Spleen (tissue), 11 donors: ENCODE measurements at regions not wholly inside any gene's neighbourhood (a gene's known extent, or its start where the extent isn't known, plus 50 kb on each side); places are given as distances from the start of the nearest gene placed in this dataset.

ENCODE experiments used
- DNase-seq: peaks from one replicate; pipeline ENCODE4 v3.0.0-alpha.2; 2020
- H3K27ac ChIP-seq, 8 donors: fragments of 200-600 bp; sonication (generic) in 7 of 8; 1 replicate in 4 of 8; 2 replicates in 4 of 8; pipeline versions ENCODE4 v1.5.0 to v1.8.0; 2016 to 2021; ENCODE audit warnings: inconsistent platforms in 4 of 8, mild to moderate bottlenecking in 4 of 8, moderate library complexity in 1 of 8
- H3K27me3 ChIP-seq, 7 donors: fragments of 200-600 bp; sonication (generic) in 6 of 7; replicated peaks in 1 of 7; 1 replicate in 4 of 7; 2 replicates in 3 of 7; pipeline versions ENCODE4 v1.5.0 to v1.8.0; 2016 to 2021; ENCODE audit warnings: inconsistent platforms in 3 of 7, mild to moderate bottlenecking in 1 of 7
- H3K36me3 ChIP-seq, 6 donors: fragments of 200-600 bp; sonication (generic) in 5 of 6; 1 replicate in 4 of 6; 2 replicates in 2 of 6; pipeline versions ENCODE4 v1.5.0 to v1.8.0; 2016 to 2021; ENCODE audit warnings: inconsistent platforms in 2 of 6
- H3K4me1 ChIP-seq, 6 donors: fragments of 200-600 bp; sonication (generic) in 5 of 6; 1 replicate in 3 of 6; 2 replicates in 3 of 6; pipeline versions ENCODE4 v1.5.0 to v1.8.0; 2016 to 2021; ENCODE audit warnings: inconsistent platforms in 3 of 6
- H3K4me3 ChIP-seq, 8 donors: fragments of 200-600 bp; sonication (generic) in 7 of 8; 1 replicate in 4 of 8; 2 replicates in 4 of 8; pipeline versions ENCODE4 v1.5.0 to v1.8.0; 2016 to 2021; ENCODE audit warnings: inconsistent platforms in 4 of 8, mild to moderate bottlenecking in 4 of 8, moderate library complexity in 2 of 8
- H3K9me3 ChIP-seq, 8 donors: fragments of 200-600 bp; sonication (generic) in 7 of 8; 1 replicate in 4 of 8; 2 replicates in 4 of 8; pipeline versions ENCODE4 v1.5.0 to v1.8.0; 2016 to 2021; ENCODE audit warnings: inconsistent platforms in 4 of 8
- POLR2A ChIP-seq, 3 donors: fragments of 450-650 bp; IDR thresholded peaks; one replicate each; pipeline ENCODE4 v1.5.1; 2017; ENCODE audit warnings: antibody characterized with exemption in 3 of 3, mild to moderate bottlenecking in 1 of 3
- POLR2AphosphoS5 ChIP-seq, 3 donors: sonication (generic); formaldehyde crosslinking; IDR thresholded peaks; one replicate each; pipeline ENCODE4 v1.5.1; 2017; ENCODE audit warnings: antibody characterized with exemption in 3 of 3
- WGBS, 5 donors: extraction: QIAGEN DNeasy Blood & Tissue Kit in 3 of 5; methylation state at CpG; one replicate each; pipeline versions ENCODE4 v1.1.5 to v1.1.7; 2013 to 2018; 5-methylcytosine and 5-hydroxymethylcytosine counted together
- intact Hi-C: fragments of 100-400 bp; cut with DNase I; formaldehyde crosslinking; loops from one replicate; pipeline ENCODE4 v1.15.0; 2023; ENCODE audit warnings: low total_unique reads
- TF ChIP-seq, protein P1 (sequence below), 11 experiments: fragments of 200-600 bp in 7 of 11; fragments of 450-650 bp in 4 of 11; sonication (generic) in 4 of 11; IDR thresholded peaks in 8 of 11; conservative IDR thresholded peaks in 3 of 11; 1 replicate in 7 of 11; 2 replicates in 4 of 11; pipeline versions ENCODE4 v1.4.0 to v1.8.0; 2016 to 2021; ENCODE audit warnings: antibody characterized with exemption in 11 of 11, inconsistent platforms in 4 of 11, mild to moderate bottlenecking in 1 of 11
- donor health status: healthy with polysubstance abuse.
- donor health status: DM: no; HTN: no; CAD: no; lungs with moderate emphysema.
- donor health status: DM: no; HTN: no; CAD: no.
- donor health status: Bipolar disorder and iron deficiency.
- donor health status: healthy.
- donor health status: DM: no; HTN: no; CAD: no.
- donor health status: DM: yes; HTN: yes; CAD: no.

DNA sequence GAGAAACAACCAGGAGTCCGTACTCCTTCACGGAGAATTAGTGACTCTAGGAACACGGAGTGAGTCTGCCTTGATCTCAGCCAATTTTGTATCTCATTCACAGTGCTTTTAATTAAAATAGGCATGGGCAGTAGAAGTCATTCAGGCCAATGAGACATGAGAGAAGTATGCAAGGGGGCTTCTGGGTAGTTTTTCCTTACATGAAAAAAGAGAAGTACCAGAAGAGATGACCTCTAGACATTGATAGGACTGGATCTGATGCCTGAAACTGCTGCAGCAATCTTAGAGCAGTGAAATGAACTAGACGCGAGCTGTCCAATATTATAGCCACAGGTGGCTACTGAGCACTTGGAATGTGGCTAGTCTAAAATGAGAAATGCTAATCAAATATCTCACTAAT, 187.7 kb upstream of the TLE4 start:
- H3K4me3 ChIP-seq: no peak overlapping the region
- WGBS, 5 donors: 87 to 93% (median 90%) methylated on average over 5 of the region's 5 CpGs
- H3K4me1 ChIP-seq: no peaks in the 10 kb centered on the region
- intact Hi-C loops: no loop called here
- TF ChIP-seq POLR2AphosphoS5 (IDR thresholded peaks at IDR 0.05) (no peak), POLR2A (IDR thresholded peaks at IDR 0.05) (no peak)
- TF ChIP-seq, protein P1, sequence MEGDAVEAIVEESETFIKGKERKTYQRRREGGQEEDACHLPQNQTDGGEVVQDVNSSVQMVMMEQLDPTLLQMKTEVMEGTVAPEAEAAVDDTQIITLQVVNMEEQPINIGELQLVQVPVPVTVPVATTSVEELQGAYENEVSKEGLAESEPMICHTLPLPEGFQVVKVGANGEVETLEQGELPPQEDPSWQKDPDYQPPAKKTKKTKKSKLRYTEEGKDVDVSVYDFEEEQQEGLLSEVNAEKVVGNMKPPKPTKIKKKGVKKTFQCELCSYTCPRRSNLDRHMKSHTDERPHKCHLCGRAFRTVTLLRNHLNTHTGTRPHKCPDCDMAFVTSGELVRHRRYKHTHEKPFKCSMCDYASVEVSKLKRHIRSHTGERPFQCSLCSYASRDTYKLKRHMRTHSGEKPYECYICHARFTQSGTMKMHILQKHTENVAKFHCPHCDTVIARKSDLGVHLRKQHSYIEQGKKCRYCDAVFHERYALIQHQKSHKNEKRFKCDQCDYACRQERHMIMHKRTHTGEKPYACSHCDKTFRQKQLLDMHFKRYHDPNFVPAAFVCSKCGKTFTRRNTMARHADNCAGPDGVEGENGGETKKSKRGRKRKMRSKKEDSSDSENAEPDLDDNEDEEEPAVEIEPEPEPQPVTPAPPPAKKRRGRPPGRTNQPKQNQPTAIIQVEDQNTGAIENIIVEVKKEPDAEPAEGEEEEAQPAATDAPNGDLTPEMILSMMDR (IDR thresholded peaks at IDR 0.05 in 8 of 11, conservative IDR thresholded peaks at IDR 0.05 in 3 of 11): no peak
- DNase-seq: no peak
- no peaks in the 10 kb centered on the region for H3K36me3 ChIP-seq
- H3K9me3 ChIP-seq: peaks cover 0 to 13% (median 4%) of the 10 kb centered on the region in 8 donors
- H3K27me3 ChIP-seq: no peaks in the 10 kb centered on the region
- H3K27ac ChIP-seq: no peak overlapping the region

DNA sequence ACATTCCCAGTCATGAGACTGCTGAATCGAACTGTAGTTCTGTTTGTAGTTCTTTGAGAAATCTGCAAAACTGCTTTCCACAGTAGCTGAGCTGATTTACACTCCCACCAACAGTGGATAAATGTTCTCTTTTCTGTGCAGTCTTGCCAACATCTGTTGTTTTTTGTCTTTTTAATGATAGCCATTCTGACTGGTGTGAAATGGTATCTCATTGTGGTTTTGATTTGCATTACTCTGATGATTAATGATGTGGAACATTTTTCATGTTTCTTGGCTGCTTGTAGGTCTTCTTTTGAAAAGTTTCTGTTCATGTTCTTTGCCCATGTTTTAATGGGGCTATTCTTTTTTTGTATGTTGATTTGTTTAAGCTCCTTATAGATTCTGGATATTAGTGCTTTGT, 187.3 kb upstream of the TLE4 start:
- TF ChIP-seq POLR2A (IDR thresholded peaks at IDR 0.05) (no peak), POLR2AphosphoS5 (IDR thresholded peaks at IDR 0.05) (no peak)
- TF ChIP-seq, protein P1 (IDR thresholded peaks at IDR 0.05 in 8 of 11, conservative IDR thresholded peaks at IDR 0.05 in 3 of 11): no peak
- no peak overlapping the region for H3K27ac ChIP-seq
- 59 to 84% (median 74%) methylated on average over 1 of the region's 1 CpG for WGBS, 5 donors
- DNase-seq: no peak
- H3K4me1 ChIP-seq: no peaks in the 10 kb centered on the region
- H3K27me3 ChIP-seq: no peaks in the 10 kb centered on the region
- peaks cover 0 to 10% (median 3%) of the 10 kb centered on the region in 8 donors for H3K9me3 ChIP-seq
- no peaks in the 10 kb centered on the region for H3K36me3 ChIP-seq
- H3K4me3 ChIP-seq: no peak overlapping the region
- intact Hi-C loops: no loop called here

GRCh38 chr9:79387101-79387835, 184.5 kb upstream of the TLE4 start:
- Histone ChIP-seq H3K27ac (no peak overlapping the region), H3K36me3 (no peaks in the 10 kb centered on the region), H3K27me3 (no peaks in the 10 kb centered on the region), H3K4me1 (no peaks in the 10 kb centered on the region), H3K4me3 (no peak overlapping the region), H3K9me3 (no peaks in the 10 kb centered on the region)
- no peak for DNase-seq
- TF ChIP-seq, protein P1 (IDR thresholded peaks at IDR 0.05 in 8 of 11, conservative IDR thresholded peaks at IDR 0.05 in 3 of 11): no peak
- TF ChIP-seq POLR2AphosphoS5 (IDR thresholded peaks at IDR 0.05): no peak
- TF ChIP-seq POLR2A (IDR thresholded peaks at IDR 0.05): no peak
- intact Hi-C loops: no loop called here
- WGBS, 5 donors: 64 to 72% (median 67%) methylated on average over 5 of the region's 5 CpGs

GRCh38 chr9:79390077-79390698, 181.6 kb upstream of the TLE4 start:
- Histone ChIP-seq H3K27ac (no peak overlapping the region), H3K9me3 (no peaks in the 10 kb centered on the region), H3K36me3 (no peaks in the 10 kb centered on the region), H3K4me1 (no peaks in the 10 kb centered on the region), H3K27me3 (no peaks in the 10 kb centered on the region), H3K4me3 (no peak overlapping the region)
- WGBS, 5 donors: 75 to 91% (median 85%) methylated on average over 5 of the region's 5 CpGs
- TF ChIP-seq POLR2AphosphoS5 (IDR thresholded peaks at IDR 0.05): no peak
- TF ChIP-seq POLR2A (IDR thresholded peaks at IDR 0.05): no peak
- TF ChIP-seq, protein P1 (IDR thresholded peaks at IDR 0.05 in 8 of 11, conservative IDR thresholded peaks at IDR 0.05 in 3 of 11): no peak
- DNase-seq: no peak
- intact Hi-C loops: no loop called here
